Spinal cord (tissue), 9 donors: ENCODE measurements at regions not wholly inside any gene's neighbourhood (a gene's known extent, or its start where the extent isn't known, plus 50 kb on each side); places are given as distances from the start of the nearest gene placed in this dataset.

Source experiments
- DNase-seq, 6 donors: peaks; one replicate each; pipeline versions ENCODE4 v3.0.0 to v3.0.0-alpha.2; 2013 to 2015; ENCODE audit warnings: low spot score in 6 of 6, low read depth in 4 of 6
- H3K27ac ChIP-seq: one replicate; pipeline ENCODE4 v1.5.1; 2013; ENCODE audit warnings: low read depth, low read length, control low read depth
- H3K27me3 ChIP-seq: one replicate; pipeline ENCODE4 v1.6.1; 2013; ENCODE audit warnings: low read length; ENCODE audit not compliant: control insufficient read depth, insufficient read depth
- H3K36me3 ChIP-seq: one replicate; pipeline ENCODE4 v1.6.1; 2013; ENCODE audit warnings: low read length; ENCODE audit not compliant: control insufficient read depth, insufficient read depth
- H3K4me1 ChIP-seq: one replicate; pipeline ENCODE4 v1.6.1; 2013; ENCODE audit warnings: low read length; ENCODE audit not compliant: control insufficient read depth, insufficient read depth
- H3K4me3 ChIP-seq: one replicate; pipeline ENCODE4 v1.5.1; 2013; ENCODE audit warnings: low read depth, low read length, control low read depth
- H3K9me3 ChIP-seq: one replicate; pipeline ENCODE4 v1.6.1; 2013; ENCODE audit warnings: low read length; ENCODE audit not compliant: control insufficient read depth, insufficient read depth
- WGBS: methylation state at CpG from one replicate; pipeline ENCODE4 v1.1.5; 2013; ENCODE audit warnings: missing lambda C conversion rate; ENCODE audit not compliant: insufficient coverage; 5-methylcytosine and 5-hydroxymethylcytosine counted together
- donor health status: healthy.

DNA sequence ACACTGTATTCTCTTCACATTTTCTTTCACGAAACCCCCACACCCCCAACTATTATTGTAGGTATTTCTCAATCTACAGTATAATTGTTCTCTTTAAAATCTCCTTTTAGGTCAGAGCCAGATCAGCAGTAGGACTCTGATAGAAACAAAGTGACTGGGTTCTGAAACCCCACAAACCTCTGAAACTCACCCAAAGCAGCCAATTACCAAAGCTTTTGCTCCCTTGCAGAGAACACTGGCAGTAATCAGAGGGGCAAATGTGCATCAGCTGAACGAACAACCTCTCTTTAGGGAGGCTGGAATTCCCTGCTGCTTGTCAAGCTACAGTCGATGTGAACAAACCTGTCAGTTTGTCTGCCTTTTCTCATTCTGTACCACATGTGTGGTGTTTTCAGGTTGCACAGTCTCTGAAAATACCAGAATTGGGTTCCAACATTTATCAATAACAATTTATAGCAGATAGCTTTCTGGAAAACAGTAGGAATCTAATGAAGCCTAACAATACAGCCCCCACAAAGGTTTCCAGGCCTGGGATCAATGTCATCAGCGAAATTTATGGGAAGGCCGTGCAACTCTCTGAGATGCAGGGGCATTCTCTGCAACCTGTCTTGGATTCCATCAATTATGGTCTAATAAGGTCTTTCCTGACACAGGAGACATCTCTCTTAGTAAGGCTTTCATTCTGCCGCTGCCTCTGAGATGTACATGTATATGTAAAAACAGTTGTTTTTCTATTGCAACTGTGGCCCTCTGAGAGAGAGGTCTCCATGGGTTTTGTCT lies 395.9 kb downstream of the GPAT3 start:
- H3K27ac ChIP-seq, result no peak overlapping the region
- no peak for DNase-seq
- no peak overlapping the region for H3K4me3 ChIP-seq
- H3K4me1 ChIP-seq, result no peaks in the 10 kb centered on the region
- H3K36me3 ChIP-seq, result no peaks in the 10 kb centered on the region
- H3K27me3 ChIP-seq, result no peaks in the 10 kb centered on the region
- H3K9me3 ChIP-seq, result no peaks in the 10 kb centered on the region
- 44% methylated on average over 3 of the region's 6 CpGs for WGBS

DNA sequence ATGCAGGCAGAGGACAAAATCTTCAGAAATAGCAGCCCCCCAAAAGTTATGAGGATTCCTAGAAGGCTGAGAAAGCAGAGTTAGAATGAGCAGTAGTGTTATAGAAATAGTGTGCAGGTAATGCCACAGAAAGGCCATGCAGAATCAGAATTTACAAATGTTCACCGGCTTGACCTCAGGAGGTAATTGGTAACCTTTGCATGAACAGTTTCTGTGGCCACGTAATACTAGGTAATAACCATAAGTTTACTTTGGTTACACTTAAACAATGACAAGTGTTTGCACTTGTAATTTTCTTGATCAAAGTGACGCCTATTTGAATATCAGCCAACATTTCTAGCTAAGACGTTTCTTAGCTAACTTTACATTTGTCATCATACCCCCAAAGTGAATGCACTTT lies 393.6 kb downstream of the GPAT3 start:
- Histone ChIP-seq H3K27me3 (no peaks in the 10 kb centered on the region), H3K27ac (no peak overlapping the region), H3K4me3 (no peak overlapping the region), H3K4me1 (no peaks in the 10 kb centered on the region), H3K9me3 (no peaks in the 10 kb centered on the region), H3K36me3 (no peaks in the 10 kb centered on the region)
- no peak for DNase-seq
- 100% methylated on average over 1 of the region's 4 CpGs for WGBS

DNA sequence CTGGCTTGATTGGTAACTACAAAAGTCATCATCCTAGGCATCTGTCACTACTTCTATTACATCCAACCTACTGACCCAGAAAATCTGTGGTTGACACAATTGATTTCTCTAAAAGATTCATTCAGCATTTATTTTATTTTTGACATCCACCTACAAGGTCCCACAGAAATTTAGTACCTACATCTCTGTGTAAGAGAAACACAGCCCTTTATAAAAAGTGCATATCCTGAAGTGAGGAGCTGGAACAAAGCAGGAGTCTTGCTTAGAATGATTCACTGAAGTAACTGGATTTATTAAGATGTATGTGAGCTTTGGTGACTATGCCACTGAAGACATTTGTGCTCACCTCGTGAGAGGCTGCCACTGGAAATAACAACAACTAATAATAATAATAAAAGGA lies 391.0 kb downstream of the GPAT3 start:
- Histone ChIP-seq H3K4me3 (no peak overlapping the region), H3K27me3 (no peaks in the 10 kb centered on the region), H3K27ac (no peak overlapping the region), H3K36me3 (no peaks in the 10 kb centered on the region), H3K9me3 (no peaks in the 10 kb centered on the region), H3K4me1 (no peaks in the 10 kb centered on the region)
- no CpG with 5 or more reads among the region's 1 CpG for WGBS
- no peak for DNase-seq

DNA sequence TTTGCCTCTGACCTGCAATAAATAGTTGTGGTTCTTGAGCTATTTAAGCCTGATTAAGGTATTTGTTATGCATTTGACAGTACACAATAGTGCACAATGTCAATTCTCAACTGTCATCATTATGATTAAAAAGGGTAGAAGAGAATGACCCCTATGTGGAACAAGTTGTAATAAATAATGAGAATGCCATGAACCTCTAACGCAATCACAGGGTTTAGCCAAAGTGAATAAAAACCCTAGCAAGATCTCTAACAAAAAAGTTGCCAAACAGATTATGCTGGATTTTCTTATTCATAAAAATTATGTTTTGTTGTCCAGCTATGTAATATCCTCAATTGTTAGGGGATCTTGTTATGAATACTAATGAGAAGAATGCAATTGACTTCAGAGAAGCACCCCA lies 387.4 kb downstream of the GPAT3 start:
- H3K27me3 ChIP-seq, result no peaks in the 10 kb centered on the region
- H3K4me1 ChIP-seq, result no peaks in the 10 kb centered on the region
- WGBS, result no CpG with 5 or more reads among the region's 1 CpG
- no peaks in the 10 kb centered on the region for H3K9me3 ChIP-seq
- no peaks in the 10 kb centered on the region for H3K36me3 ChIP-seq
- H3K4me3 ChIP-seq, result no peak overlapping the region
- no peak overlapping the region for H3K27ac ChIP-seq
- DNase-seq, result no peak

DNA sequence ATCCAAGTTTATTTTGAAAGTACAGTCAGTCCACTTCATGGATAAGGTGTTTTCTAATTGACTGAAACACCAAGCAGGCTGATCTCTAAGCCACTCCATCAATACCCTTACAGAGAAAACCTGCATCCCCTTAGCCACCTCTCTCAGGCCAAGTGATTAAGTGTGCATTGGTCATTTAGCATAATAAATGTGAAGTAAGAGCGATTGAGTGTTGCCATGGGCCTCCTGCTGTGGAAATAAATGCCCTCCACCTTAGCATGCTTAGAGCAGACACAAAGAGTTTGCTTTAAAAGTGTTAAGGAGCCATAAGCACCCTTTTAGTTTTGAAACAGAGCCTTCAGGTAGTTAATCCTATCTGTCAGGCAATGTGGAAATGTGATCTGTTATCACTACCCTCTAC lies 386.5 kb downstream of the GPAT3 start:
- WGBS, result 20% methylated on average over 1 of the region's 1 CpG
- H3K27ac ChIP-seq, result no peak overlapping the region
- no peak for DNase-seq
- no peaks in the 10 kb centered on the region for H3K36me3 ChIP-seq
- no peak overlapping the region for H3K4me3 ChIP-seq
- no peaks in the 10 kb centered on the region for H3K4me1 ChIP-seq
- H3K9me3 ChIP-seq, result no peaks in the 10 kb centered on the region
- no peaks in the 10 kb centered on the region for H3K27me3 ChIP-seq

DNA sequence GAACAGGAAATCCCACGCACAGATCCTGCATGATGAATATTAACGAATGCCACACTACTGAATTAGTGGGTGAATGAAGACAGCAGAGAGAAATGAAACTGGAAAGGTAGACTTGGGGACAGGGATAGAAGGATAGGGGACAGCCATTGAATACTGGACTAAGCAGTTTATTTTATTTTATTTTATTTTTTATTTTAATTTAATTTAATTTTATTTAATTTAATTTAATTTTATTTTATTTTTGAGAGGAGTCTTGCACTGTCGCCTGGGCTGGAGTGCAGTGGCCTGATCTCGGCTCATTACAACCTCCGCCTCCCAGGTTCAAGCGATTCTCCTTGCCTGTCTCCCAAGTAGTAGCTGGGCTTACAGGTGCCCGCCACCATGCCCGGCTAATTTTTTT lies 385.2 kb downstream of the GPAT3 start:
- no peaks in the 10 kb centered on the region for H3K4me1 ChIP-seq
- DNase-seq, result no peak
- WGBS, result 97% methylated on average over 8 of the region's 8 CpGs

DNA sequence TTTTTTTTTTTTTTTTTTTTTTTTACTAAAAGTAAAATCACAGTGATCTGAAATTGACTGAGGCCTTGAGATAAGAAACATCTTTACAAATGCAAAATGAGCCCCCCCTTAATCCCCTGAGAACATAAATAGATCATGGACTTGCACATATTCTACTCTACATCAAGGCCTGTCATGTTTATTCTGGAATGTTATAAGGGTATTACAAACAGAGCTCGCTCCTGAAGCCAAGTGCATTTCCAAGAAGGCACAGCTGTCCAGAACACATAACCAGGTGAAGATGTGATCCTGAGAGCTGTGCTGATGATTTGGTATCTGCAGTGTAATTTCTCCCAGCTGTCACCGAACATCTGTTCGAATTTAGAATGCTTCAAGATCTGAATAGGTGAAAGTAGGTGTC lies 384.5 kb downstream of the GPAT3 start:
- Histone ChIP-seq H3K9me3 (no peaks in the 10 kb centered on the region), H3K4me3 (no peak overlapping the region), H3K4me1 (no peaks in the 10 kb centered on the region), H3K27me3 (no peaks in the 10 kb centered on the region), H3K27ac (no peak overlapping the region), H3K36me3 (no peaks in the 10 kb centered on the region)
- 90% methylated on average over 2 of the region's 3 CpGs for WGBS
- DNase-seq, result peak in 1 of 6 donors; percentile 50

More for the DNA sequence above, 385.2 kb downstream of the GPAT3 start:
- H3K36me3 ChIP-seq, result no peaks in the 10 kb centered on the region
- H3K27me3 ChIP-seq, result no peaks in the 10 kb centered on the region
- H3K27ac ChIP-seq, result no peak overlapping the region
- H3K9me3 ChIP-seq, result no peaks in the 10 kb centered on the region
- no peak overlapping the region for H3K4me3 ChIP-seq

DNA sequence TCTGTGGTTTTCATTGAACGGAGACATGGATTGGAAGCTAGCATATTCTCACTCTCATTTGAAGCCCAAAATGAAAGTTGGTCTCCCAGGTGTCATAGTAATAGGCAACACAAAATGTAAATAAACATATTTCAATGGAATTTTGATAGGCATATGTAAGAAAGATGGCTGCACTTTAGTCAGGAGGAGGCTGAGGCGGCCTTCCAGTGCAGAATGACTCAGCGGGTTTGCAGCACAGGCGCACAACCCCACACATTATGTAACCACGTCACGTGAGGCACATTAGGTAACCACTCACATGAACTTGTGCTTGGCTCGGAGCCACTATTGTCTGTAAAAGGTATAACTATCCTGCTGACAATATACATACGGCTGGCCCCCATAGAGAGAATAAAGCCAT lies 381.7 kb downstream of the GPAT3 start:
- Histone ChIP-seq H3K4me1 (no peaks in the 10 kb centered on the region), H3K9me3 (no peaks in the 10 kb centered on the region), H3K36me3 (no peaks in the 10 kb centered on the region), H3K27me3 (no peaks in the 10 kb centered on the region), H3K4me3 (no peak overlapping the region), H3K27ac (no peak overlapping the region)
- 86% methylated on average over 7 of the region's 8 CpGs for WGBS
- no peak for DNase-seq

DNA sequence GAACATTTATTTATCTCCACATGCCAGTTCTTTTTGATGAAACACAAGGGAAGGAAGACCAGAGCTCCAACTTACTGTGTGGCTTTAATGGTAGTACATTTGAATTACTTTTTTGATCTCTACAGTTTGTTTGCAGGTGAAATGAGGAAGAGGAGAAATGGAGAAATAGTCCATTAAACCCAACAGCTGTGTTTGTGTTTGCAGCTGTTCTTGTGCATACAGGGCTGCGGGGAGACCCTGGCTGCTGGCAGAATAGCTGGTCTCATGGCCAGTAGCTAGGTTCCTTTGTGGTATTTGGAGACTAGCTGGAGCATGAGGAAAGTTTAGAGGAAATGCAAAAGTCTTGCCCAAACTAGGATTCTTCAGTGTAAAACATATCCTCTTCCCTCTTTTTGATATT lies 374.8 kb downstream of the GPAT3 start:
- no CpG with 5 or more reads among the region's 1 CpG for WGBS
- H3K27me3 ChIP-seq, result no peaks in the 10 kb centered on the region
- no peak for DNase-seq
- no peaks in the 10 kb centered on the region for H3K36me3 ChIP-seq
- no peaks in the 10 kb centered on the region for H3K9me3 ChIP-seq
- H3K4me3 ChIP-seq, result no peak overlapping the region
- no peak overlapping the region for H3K27ac ChIP-seq
- no peaks in the 10 kb centered on the region for H3K4me1 ChIP-seq

DNA sequence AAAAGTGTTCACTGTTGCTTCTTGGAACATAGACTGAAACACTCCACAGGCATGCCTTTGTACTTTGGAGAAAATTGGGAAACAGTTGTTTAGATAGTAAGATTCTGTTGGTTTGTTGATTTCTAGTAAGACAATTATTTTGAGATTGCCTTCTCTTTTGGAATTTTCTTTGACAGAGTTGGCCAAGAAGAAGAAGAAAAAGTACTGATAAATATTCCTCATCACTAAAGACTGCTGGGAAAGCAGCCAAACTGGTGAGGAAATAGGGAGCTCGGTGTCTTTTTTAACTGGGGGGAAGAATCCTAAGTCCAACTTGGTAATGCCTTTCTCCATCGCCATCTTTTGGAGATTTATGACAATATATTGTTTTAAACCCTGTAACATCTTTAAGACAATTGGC lies 370.7 kb downstream of the GPAT3 start:
- Histone ChIP-seq H3K4me1 (no peaks in the 10 kb centered on the region), H3K4me3 (no peak overlapping the region), H3K36me3 (no peaks in the 10 kb centered on the region), H3K27ac (no peak overlapping the region), H3K27me3 (no peaks in the 10 kb centered on the region), H3K9me3 (no peaks in the 10 kb centered on the region)
- no CpG with 5 or more reads among the region's 2 CpGs for WGBS
- peak in 1 of 6 donors; percentile 40 for DNase-seq
